ENCODE measurements at regions not wholly inside any gene's neighbourhood (a gene's known extent, or its start where the extent isn't known, plus 50 kb on each side); places are given as distances from the start of the nearest gene placed in this dataset.

- Histone ChIP-seq H2AK5ac (ENCODE audit: low read length) (no peak overlapping the region), H3K36me3 (ENCODE audit: control insufficient read depth in 1 of 2, insufficient read depth in 2 of 2, low read length in 2 of 2) (no peaks in the 10 kb centered on the region), H4K8ac (ENCODE audit: low read depth, low read length) (no peak overlapping the region), H3K79me1 (ENCODE audit: low read length) (peaks cover 1% of the 10 kb centered on the region), H2BK120ac (ENCODE audit: insufficient read depth, low read length, poor library complexity) (no peak overlapping the region), H2BK5ac (ENCODE audit: low read depth, low read length, poor library complexity) (no peak overlapping the region), H3K18ac (ENCODE audit: low read length) (no peak overlapping the region), H3K27me3 (ENCODE audit: insufficient read depth, low read length) (no peaks in the 10 kb centered on the region), H3K9me3 (ENCODE audit: insufficient read depth, low read depth, low read length) (no peaks in the 10 kb centered on the region), H3K4me2 (ENCODE audit: low read length) (no peak overlapping the region), H3K9ac (ENCODE audit: low read length) (no peak overlapping the region), H3K79me2 (ENCODE audit: control insufficient read depth, insufficient read depth, low read length, poor library complexity) (no peaks in the 10 kb centered on the region), H2AFZ (ENCODE audit: insufficient read depth, low read length, poor library complexity) (no peak overlapping the region), H4K91ac (ENCODE audit: low read depth, low read length) (no peak overlapping the region), H3K27ac (ENCODE audit: low read depth, low read length) (no peak overlapping the region), H2BK12ac (ENCODE audit: low read length) (no peak overlapping the region), H3K4me3 (ENCODE audit: low read depth, low read length) (no peak overlapping the region), H3K4ac (ENCODE audit: low read depth, low read length) (no peak overlapping the region), H3K23ac (ENCODE audit: low read length) (no peak overlapping the region), H4K12ac (ENCODE audit: low read depth, low read length) (no peak overlapping the region), H3K4me1 (ENCODE audit: control insufficient read depth in 1 of 2, insufficient read depth in 2 of 2, low read length in 2 of 2) (no peaks in the 10 kb centered on the region), H3K14ac (ENCODE audit: low read length) (no peak overlapping the region)
- peak; percentile 60 to 61 for DNase-seq
- no CpG with 5 or more reads among the region's 3 CpGs for WGBS (ENCODE audit: extremely low coverage, insufficient coverage, insufficient read length)
Observed at GRCh38 chr7:145088111-145088745, 252.4 kb upstream of the TPK1 start.

- Histone ChIP-seq H3K4me3 (ENCODE audit: low read depth, low read length) (no peak overlapping the region), H2AK5ac (ENCODE audit: low read length) (no peak overlapping the region), H2BK12ac (ENCODE audit: low read length) (no peak overlapping the region), H3K23ac (ENCODE audit: low read length) (no peak overlapping the region), H2AFZ (ENCODE audit: insufficient read depth, low read length, poor library complexity) (peak overlapping the region; percentile 63), H4K8ac (ENCODE audit: low read depth, low read length) (peak overlapping the region; percentile 17), H3K4me2 (ENCODE audit: low read length) (peak overlapping the region; percentile 22), H3K27ac (ENCODE audit: low read depth, low read length) (no peak overlapping the region), H4K12ac (ENCODE audit: low read depth, low read length) (no peak overlapping the region), H3K79me2 (ENCODE audit: control insufficient read depth, insufficient read depth, low read length, poor library complexity) (no peaks in the 10 kb centered on the region), H3K4ac (ENCODE audit: low read depth, low read length) (no peak overlapping the region), H3K79me1 (ENCODE audit: low read length) (peaks cover 2% of the 10 kb centered on the region), H3K4me1 (ENCODE audit: control insufficient read depth in 1 of 2, insufficient read depth in 2 of 2, low read length in 2 of 2) (peaks cover 8 to 10% of the 10 kb centered on the region in 2 experiments), H3K18ac (ENCODE audit: low read length) (no peak overlapping the region), H2BK120ac (ENCODE audit: insufficient read depth, low read length, poor library complexity) (no peak overlapping the region), H3K9me3 (ENCODE audit: insufficient read depth, low read depth, low read length) (no peaks in the 10 kb centered on the region), H3K27me3 (ENCODE audit: insufficient read depth, low read length) (no peaks in the 10 kb centered on the region), H4K91ac (ENCODE audit: low read depth, low read length) (no peak overlapping the region), H2BK5ac (ENCODE audit: low read depth, low read length, poor library complexity) (no peak overlapping the region), H3K14ac (ENCODE audit: low read length) (no peak overlapping the region), H3K36me3 (ENCODE audit: control insufficient read depth in 1 of 2, insufficient read depth in 2 of 2, low read length in 2 of 2) (no peaks in the 10 kb centered on the region), H3K9ac (ENCODE audit: low read length) (no peak overlapping the region)
- WGBS (ENCODE audit: extremely low coverage, insufficient coverage, insufficient read length) = no CpG with 5 or more reads among the region's 6 CpGs
- DNase-seq = no peak
Observed at GRCh38 chr7:145082366-145083161, 246.7 kb upstream of the TPK1 start.

GRCh38 chr7:145065473-145065872 is 229.6 kb upstream of the TPK1 start:
- Histone ChIP-seq H3K4ac (ENCODE audit: low read depth, low read length) (no peak overlapping the region), H3K36me3 (ENCODE audit: control insufficient read depth in 1 of 2, insufficient read depth in 2 of 2, low read length in 2 of 2) (no peaks in the 10 kb centered on the region), H2BK12ac (ENCODE audit: low read length) (no peak overlapping the region), H3K14ac (ENCODE audit: low read length) (no peak overlapping the region), H3K9me3 (ENCODE audit: insufficient read depth, low read depth, low read length) (no peaks in the 10 kb centered on the region), H3K79me2 (ENCODE audit: control insufficient read depth, insufficient read depth, low read length, poor library complexity) (no peaks in the 10 kb centered on the region), H4K12ac (ENCODE audit: low read depth, low read length) (no peak overlapping the region), H4K8ac (ENCODE audit: low read depth, low read length) (no peak overlapping the region), H2AFZ (ENCODE audit: insufficient read depth, low read length, poor library complexity) (no peak overlapping the region), H3K4me3 (ENCODE audit: low read depth, low read length) (no peak overlapping the region), H2BK120ac (ENCODE audit: insufficient read depth, low read length, poor library complexity) (no peak overlapping the region), H3K9ac (ENCODE audit: low read length) (no peak overlapping the region), H3K4me1 (ENCODE audit: control insufficient read depth in 1 of 2, insufficient read depth in 2 of 2, low read length in 2 of 2) (no peaks in the 10 kb centered on the region), H3K4me2 (ENCODE audit: low read length) (no peak overlapping the region), H2BK5ac (ENCODE audit: low read depth, low read length, poor library complexity) (no peak overlapping the region), H3K79me1 (ENCODE audit: low read length) (no peaks in the 10 kb centered on the region), H3K27ac (ENCODE audit: low read depth, low read length) (no peak overlapping the region), H3K18ac (ENCODE audit: low read length) (no peak overlapping the region), H4K91ac (ENCODE audit: low read depth, low read length) (no peak overlapping the region), H2AK5ac (ENCODE audit: low read length) (no peak overlapping the region), H3K27me3 (ENCODE audit: insufficient read depth, low read length) (no peaks in the 10 kb centered on the region), H3K23ac (ENCODE audit: low read length) (no peak overlapping the region)
- no peak for DNase-seq
- no CpG with 5 or more reads among the region's 2 CpGs for WGBS (ENCODE audit: extremely low coverage, insufficient coverage, insufficient read length)

- no peak overlapping the region for H3K27ac ChIP-seq (ENCODE audit: low read depth, low read length)
- H3K18ac ChIP-seq (ENCODE audit: low read length) = no peak overlapping the region
- H3K23ac ChIP-seq (ENCODE audit: low read length) = no peak overlapping the region
- H3K36me3 ChIP-seq (ENCODE audit: control insufficient read depth in 1 of 2, insufficient read depth in 2 of 2, low read length in 2 of 2) = no peaks in the 10 kb centered on the region
- no peak overlapping the region for H2AFZ ChIP-seq (ENCODE audit: insufficient read depth, low read length, poor library complexity)
- no peak overlapping the region for H4K91ac ChIP-seq (ENCODE audit: low read depth, low read length)
- no peak for DNase-seq
- no peak overlapping the region for H3K4me2 ChIP-seq (ENCODE audit: low read length)
- H3K79me2 ChIP-seq (ENCODE audit: control insufficient read depth, insufficient read depth, low read length, poor library complexity) = no peaks in the 10 kb centered on the region
- H3K27me3 ChIP-seq (ENCODE audit: insufficient read depth, low read length) = no peaks in the 10 kb centered on the region
- no peak overlapping the region for H2BK12ac ChIP-seq (ENCODE audit: low read length)
- no peaks in the 10 kb centered on the region for H3K9me3 ChIP-seq (ENCODE audit: insufficient read depth, low read depth, low read length)
- H3K9ac ChIP-seq (ENCODE audit: low read length) = no peak overlapping the region
- no peak overlapping the region for H4K12ac ChIP-seq (ENCODE audit: low read depth, low read length)
- H3K14ac ChIP-seq (ENCODE audit: low read length) = no peak overlapping the region
- no peak overlapping the region for H4K8ac ChIP-seq (ENCODE audit: low read depth, low read length)
- no peak overlapping the region for H3K4ac ChIP-seq (ENCODE audit: low read depth, low read length)
- no peak overlapping the region for H2BK120ac ChIP-seq (ENCODE audit: insufficient read depth, low read length, poor library complexity)
- WGBS (ENCODE audit: extremely low coverage, insufficient coverage, insufficient read length) = no CpG with 5 or more reads among the region's 4 CpGs
- no peak overlapping the region for H3K4me3 ChIP-seq (ENCODE audit: low read depth, low read length)
- H3K79me1 ChIP-seq (ENCODE audit: low read length) = no peaks in the 10 kb centered on the region
- H3K4me1 ChIP-seq (ENCODE audit: control insufficient read depth in 1 of 2, insufficient read depth in 2 of 2, low read length in 2 of 2) = no peaks in the 10 kb centered on the region
- no peak overlapping the region for H2AK5ac ChIP-seq (ENCODE audit: low read length)
- H2BK5ac ChIP-seq (ENCODE audit: low read depth, low read length, poor library complexity) = no peak overlapping the region
Observed at GRCh38 chr7:145064114-145064513, 228.3 kb upstream of the TPK1 start.

All from trophoblast cell (in vitro differentiated cells and primary cell).